AG04450 (cell line): ENCODE measurements at regions not wholly inside any gene's neighbourhood (a gene's known extent, or its start where the extent isn't known, plus 50 kb on each side); places are given as distances from the start of the nearest gene placed in this dataset.
"Not testable (repeated sequence)": the region's sequence is repeated elsewhere in the genome, so short reads cannot be mapped to it uniquely, and the experiment has no call there.

ENCODE experiments used
- CTCF ChIA-PET: fragments of 300-600, 350-600 bp; formaldehyde crosslinking; extraction: SDS; loops from one replicate; lab custom pipeline; 2022; ENCODE audit warnings: antibody characterized with exemption, inconsistent platforms; lab: Charles Lee
- POLR2A ChIA-PET: fragments of 350-600 bp; formaldehyde crosslinking; extraction: SDS; loops from one replicate; lab custom pipeline; 2021; ENCODE audit warnings: antibody characterized with exemption, inconsistent platforms; lab: Yijun Ruan, JAX
- DNase-seq: peaks from one replicate; pipeline ENCODE4 v3.0.0-alpha.2; 2011; ENCODE audit warnings: low read depth, low spot score
- H3K27ac ChIP-seq: one replicate; pipeline ENCODE4 v1.5.1; 2012; ENCODE audit warnings: low read depth, low read length, control low read depth
- H3K27me3 ChIP-seq: one replicate; pipeline ENCODE4 v1.6.0; 2012; ENCODE audit warnings: low read length; ENCODE audit not compliant: control insufficient read depth, insufficient read depth
- H3K4me3 ChIP-seq: 2 replicates; pipeline ENCODE4 v1.5.1; 2011; ENCODE audit warnings: mild to moderate bottlenecking, low read depth, low read length, control low read depth
- H3K9me3 ChIP-seq: 2 replicates; pipeline ENCODE4 v1.5.1; 2012; ENCODE audit warnings: low read length; ENCODE audit not compliant: control insufficient read depth, insufficient read depth
- CTCF ChIP-seq: IDR thresholded peaks from 2 replicates; pipeline ENCODE4 v1.5.1; 2011; ENCODE audit warnings: low read depth, low read length, control low read depth, inconsistent platforms

GRCh38 chr4:110869114-110869513 lies 246.2 kb upstream of the PITX2 start:
- Histone ChIP-seq H3K27me3 (no peaks in the 10 kb centered on the region), H3K27ac (no peak overlapping the region), H3K9me3 (no peaks in the 10 kb centered on the region), H3K4me3 (no peak overlapping the region)
- CTCF ChIA-PET: no interaction called here
- DNase-seq: no peak
- POLR2A ChIA-PET: no interaction called here
- TF ChIP-seq CTCF: no peak

- CTCF ChIA-PET: no interaction called here
- POLR2A ChIA-PET: no interaction called here
- no peak for DNase-seq
- Histone ChIP-seq H3K4me3 (no peak overlapping the region), H3K27me3 (no peaks in the 10 kb centered on the region), H3K27ac (no peak overlapping the region), H3K9me3 (no peaks in the 10 kb centered on the region)
- TF ChIP-seq CTCF: no peak
Observed at GRCh38 chr4:110869862-110870572, 247.1 kb upstream of the PITX2 start.

- H3K27ac ChIP-seq, CTCF ChIA-PET, H3K9me3 ChIP-seq, H3K4me3 ChIP-seq, H3K27me3 ChIP-seq, DNase-seq, POLR2A ChIA-PET: not testable (repeated sequence)
Observed at GRCh38 chr4:110876214-110876613, 253.3 kb upstream of the PITX2 start.

- ChIA-PET CTCF (no interaction called here), POLR2A (no interaction called here)
- no peak overlapping the region for H3K27ac ChIP-seq
- no peaks in the 10 kb centered on the region for H3K27me3 ChIP-seq
- no peak for DNase-seq
- no peak overlapping the region for H3K4me3 ChIP-seq
- no peak for TF ChIP-seq CTCF
- H3K9me3 ChIP-seq: no peaks in the 10 kb centered on the region; the same call in 1 of the 2 replicates
Observed at GRCh38 chr4:110876866-110877265, 254.0 kb upstream of the PITX2 start.

- no peaks in the 10 kb centered on the region; the same call in 1 of the 2 replicates for H3K9me3 ChIP-seq
- H3K27me3 ChIP-seq: no peaks in the 10 kb centered on the region
- DNase-seq: no peak
- H3K27ac ChIP-seq: no peak overlapping the region
- no peak for TF ChIP-seq CTCF
- ChIA-PET POLR2A (no interaction called here), CTCF (no interaction called here)
- H3K4me3 ChIP-seq: no peak overlapping the region
Observed at GRCh38 chr4:110877778-110878370, 255.0 kb upstream of the PITX2 start.
